IMR-90 (cell line): ENCODE measurements at regions not wholly inside any gene's neighbourhood (a gene's known extent, or its start where the extent isn't known, plus 50 kb on each side); places are given as distances from the start of the nearest gene placed in this dataset.
"Not testable (repeated sequence)": the region's sequence is repeated elsewhere in the genome, so short reads cannot be mapped to it uniquely, and the experiment has no call there.

Source experiments
- ATAC-seq: fragments of 200-7000 bp; cut with Tn5 transposase; 2 replicates; pipeline ENCODE4 v1.9.1; 2020; ENCODE audit warnings: low read depth, mild to moderate bottlenecking, moderate library complexity
- BruUV-seq: library from RNA; stranded (reverse); fragments of 400-500 nt; replicated peaks from 2 replicates; lab custom pipeline; 2021; lab: Mats Ljungman, UMichigan
- CTCF ChIA-PET: fragments of 300-600 bp; formaldehyde crosslinking; extraction: SDS; loops from one replicate; lab custom pipeline; 2021; ENCODE audit warnings: antibody characterized with exemption; lab: Yijun Ruan, JAX
- POLR2A ChIA-PET: fragments of 300-600 bp; sonication (Branson Sonifier 250); formaldehyde crosslinking; loops from one replicate; lab custom pipeline; 2022; ENCODE audit warnings: antibody characterized with exemption; ENCODE audit not compliant: unreplicated experiment; lab: Charles Lee
- DNase-seq: peaks from one replicate; pipeline ENCODE4 v3.0.0; 2013
- H2AFZ ChIP-seq: replicated peaks from 2 replicates; pipeline ENCODE3; 2013; ENCODE audit warnings: low read length, mild to moderate bottlenecking; ENCODE audit not compliant: poor library complexity
- H2AK5ac ChIP-seq: 2 replicates; pipeline ENCODE4 v1.6.1; 2013; ENCODE audit warnings: low read depth, low read length, inconsistent platforms
- H2AK9ac ChIP-seq: replicated peaks from 2 replicates; pipeline ENCODE3; 2013; ENCODE audit warnings: mild to moderate bottlenecking, low read depth, low read length, moderate library complexity; ENCODE audit not compliant: poor library complexity
- H2BK120ac ChIP-seq: 2 replicates; pipeline ENCODE4 v1.6.1; 2013; ENCODE audit warnings: low read depth, low read length, inconsistent platforms
- H2BK15ac ChIP-seq: 3 replicates; pipeline ENCODE4 v1.6.1; 2013; ENCODE audit warnings: low read depth, low read length, inconsistent platforms
- H2BK20ac ChIP-seq: 2 replicates; pipeline ENCODE4 v1.6.1; 2013; ENCODE audit warnings: low read depth, mild to moderate bottlenecking, inconsistent platforms, low read length, moderate library complexity
- H2BK5ac ChIP-seq: 2 replicates; pipeline ENCODE4 v1.6.1; 2013; ENCODE audit warnings: mild to moderate bottlenecking, low read depth, low read length, inconsistent platforms; ENCODE audit not compliant: poor library complexity, severe bottlenecking
- H3K14ac ChIP-seq: replicated peaks from 2 replicates; pipeline ENCODE4 v1.6.1; 2013; ENCODE audit warnings: low read depth, low read length, inconsistent platforms
- H3K18ac ChIP-seq: 2 replicates; pipeline ENCODE4 v1.6.1; 2013; ENCODE audit warnings: low read depth, low read length, control low read depth
- H3K23ac ChIP-seq: 2 replicates; pipeline ENCODE4 v1.6.1; 2013; ENCODE audit warnings: low read depth, low read length, inconsistent platforms
- H3K27ac ChIP-seq: 2 replicates; pipeline ENCODE4 v1.5.1; 2013; ENCODE audit warnings: mild to moderate bottlenecking, control low read depth, low read length; ENCODE audit not compliant: insufficient read depth
- H3K27me3 ChIP-seq: 2 replicates; pipeline ENCODE4 v1.6.1; 2013; ENCODE audit warnings: low read length; ENCODE audit not compliant: control insufficient read depth, insufficient read depth
- H3K36me3 ChIP-seq: 2 replicates; pipeline ENCODE4 v1.6.1; 2013; ENCODE audit warnings: low read length, mixed read lengths; ENCODE audit not compliant: control insufficient read depth, insufficient read depth
- H3K4ac ChIP-seq: 2 replicates; pipeline ENCODE4 v1.6.1; 2013; ENCODE audit warnings: low read depth, low read length, inconsistent platforms
- H3K4me1 ChIP-seq: 2 replicates; pipeline ENCODE4 v1.6.1; 2013; ENCODE audit warnings: low read length, mixed read lengths; ENCODE audit not compliant: control insufficient read depth, insufficient read depth
- H3K4me2 ChIP-seq: 2 replicates; pipeline ENCODE4 v1.6.1; 2013; ENCODE audit warnings: low read depth, mild to moderate bottlenecking, control low read depth, low read length, moderate library complexity
- H3K4me3 ChIP-seq: 2 replicates; pipeline ENCODE4 v1.5.1; 2013; ENCODE audit warnings: low read depth, mild to moderate bottlenecking, control low read depth, low read length, moderate library complexity; ENCODE audit not compliant: insufficient read depth
- H3K56ac ChIP-seq: 2 replicates; pipeline ENCODE4 v1.6.1; 2013; ENCODE audit warnings: low read length, inconsistent platforms; ENCODE audit not compliant: insufficient read depth; ENCODE audit errors: extremely low read depth
- H3K79me1 ChIP-seq, 2 experiments: 2 replicates each; pipeline ENCODE4 v1.6.1; 2013; ENCODE audit warnings: low read length in 2 of 2, inconsistent platforms in 1 of 2, low read depth in 1 of 2
- H3K9ac ChIP-seq: 2 replicates; pipeline ENCODE4 v1.6.1; 2013; ENCODE audit warnings: low read depth, low read length, control low read depth
- H3K9me1 ChIP-seq: 2 replicates; pipeline ENCODE4 v1.6.1; 2013; ENCODE audit warnings: low read length, inconsistent platforms; ENCODE audit not compliant: insufficient read depth
- H3K9me3 ChIP-seq: 2 replicates; pipeline ENCODE4 v1.6.1; 2013; ENCODE audit warnings: low read length; ENCODE audit not compliant: control insufficient read depth, insufficient read depth
- H4K20me1 ChIP-seq: 2 replicates; pipeline ENCODE4 v1.6.1; 2013; ENCODE audit warnings: low read length, inconsistent platforms; ENCODE audit not compliant: insufficient read depth
- H4K5ac ChIP-seq: 2 replicates; pipeline ENCODE4 v1.6.1; 2013; ENCODE audit warnings: mild to moderate bottlenecking, low read depth, low read length, control low read depth
- H4K8ac ChIP-seq, 2 experiments: 2 replicates each; pipeline ENCODE4 v1.6.1; 2013; ENCODE audit warnings: low read depth in 2 of 2, low read length in 2 of 2, control low read depth in 1 of 2, inconsistent platforms in 1 of 2
- H4K91ac ChIP-seq: 2 replicates; pipeline ENCODE4 v1.6.1; 2013; ENCODE audit warnings: low read depth, low read length, inconsistent platforms; ENCODE audit not compliant: insufficient read depth
- CHD1 ChIP-seq: IDR thresholded peaks from 2 replicates; pipeline ENCODE4 v1.6.1; 2012; ENCODE audit warnings: low read depth, low read length, improper control_type of control experiment
- MXI1 ChIP-seq: IDR thresholded peaks from 2 replicates; pipeline ENCODE4 v1.6.1; 2012; ENCODE audit warnings: low read depth, mild to moderate bottlenecking, low read length, moderate library complexity, borderline replicate concordance
- RAD21 ChIP-seq: IDR thresholded peaks from 2 replicates; pipeline ENCODE4 v1.6.1; 2012; ENCODE audit warnings: low read length, improper control_type of control experiment
- RCOR1 ChIP-seq: IDR thresholded peaks from 2 replicates; pipeline ENCODE4 v1.6.1; 2012; ENCODE audit warnings: mild to moderate bottlenecking, low read length, improper control_type of control experiment; ENCODE audit not compliant: insufficient replicate concordance
- WGBS, 2 experiments: methylation state at CpG; one replicate each; pipeline versions ENCODE4 v1.1.5 to v1.1.7; 2013; ENCODE audit warnings: missing lambda C conversion rate in 2 of 2; ENCODE audit not compliant: insufficient read length in 1 of 2; ENCODE audit errors: extremely low coverage in 2 of 2; 5-methylcytosine and 5-hydroxymethylcytosine counted together
- dilution Hi-C: fragments of 300-500 bp; cut with HindIII; formaldehyde crosslinking; loops from one replicate; pipeline ENCODE4 v1.14.3; 2018; ENCODE audit warnings: low sequenced_read_pairs; ENCODE audit not compliant: unreplicated experiment
- in situ Hi-C: fragments of 300-500 bp; cut with MboI; formaldehyde crosslinking; loops from 3 replicates; pipeline ENCODE4 v1.14.3; 2019; ENCODE audit warnings: low sequenced_read_pairs, inconsistent platforms, mixed read lengths
- intact Hi-C: fragments of 100-400 bp; cut with micrococcal nuclease; formaldehyde crosslinking; loops from 2 replicates; pipeline ENCODE4 v1.10.0; 2022

DNA sequence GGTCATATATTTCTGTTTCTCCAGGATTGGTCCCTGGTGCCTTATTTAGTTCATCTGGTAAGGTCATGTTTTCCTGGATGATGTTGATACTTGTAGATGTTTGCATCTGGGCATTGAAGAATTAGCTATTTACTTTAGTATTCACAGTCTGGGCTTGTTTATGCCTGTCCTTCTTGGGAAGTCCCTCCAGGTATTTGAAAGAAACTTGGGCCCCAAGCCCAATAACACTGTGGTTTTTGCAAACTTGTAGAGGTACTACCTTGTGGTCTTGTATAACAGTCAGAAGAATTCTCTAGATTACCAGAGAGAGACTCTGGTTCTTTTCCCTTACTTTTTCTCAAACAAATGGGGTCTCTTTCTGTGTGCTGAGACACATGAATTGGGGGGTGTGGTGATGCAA is 251.4 kb upstream of the B3GALT2 start:
- H4K8ac ChIP-seq: no peak overlapping the region
- in situ Hi-C loops (no loop called here), intact Hi-C loops (no loop called here), dilution Hi-C loops (no loop called here)
- no peak overlapping the region for H2BK20ac ChIP-seq
- BruUV-seq: no TSS peak
- H2BK5ac ChIP-seq: no peak overlapping the region
- no peaks in the 10 kb centered on the region for H4K20me1 ChIP-seq
- H3K23ac ChIP-seq: no peak overlapping the region
- H2AFZ ChIP-seq: no peak overlapping the region
- H3K9ac ChIP-seq: no peak overlapping the region
- H3K18ac ChIP-seq: no peak overlapping the region
- no peak overlapping the region for H3K27ac ChIP-seq
- TF ChIP-seq MXI1: no peak
- no peak for TF ChIP-seq RAD21
- TF ChIP-seq RCOR1: no peak
- TF ChIP-seq CHD1: no peak
- no peak overlapping the region for H2AK9ac ChIP-seq
- H2BK15ac ChIP-seq: no peak overlapping the region
- H2AK5ac ChIP-seq: no peak overlapping the region
- CTCF ChIA-PET: interaction anchor here (0.6 kb wide), 1 partner anchor 157 kb away, joined by 3 read pairs; no protein-coding TSS in a partner anchor
- POLR2A ChIA-PET: no interaction called here
- H3K4me3 ChIP-seq: no peak overlapping the region
- no peak overlapping the region for H2BK120ac ChIP-seq
- no peak overlapping the region for H3K56ac ChIP-seq
- H3K36me3 ChIP-seq: no peaks in the 10 kb centered on the region
- no peaks in the 10 kb centered on the region for H3K9me1 ChIP-seq
- H3K9me3 ChIP-seq: peaks cover 9% of the 10 kb centered on the region
- H4K5ac ChIP-seq: no peak overlapping the region
- no peak overlapping the region for H4K91ac ChIP-seq
- no peak overlapping the region for H3K14ac ChIP-seq
- H3K4ac ChIP-seq: no peak overlapping the region
- H3K79me1 ChIP-seq: no peaks in the 10 kb centered on the region
- DNase-seq (no peak), ATAC-seq (no peak)
- no peak overlapping the region for H3K4me2 ChIP-seq
- H3K4me1 ChIP-seq: no peaks in the 10 kb centered on the region
- H3K27me3 ChIP-seq: no peaks in the 10 kb centered on the region

DNA sequence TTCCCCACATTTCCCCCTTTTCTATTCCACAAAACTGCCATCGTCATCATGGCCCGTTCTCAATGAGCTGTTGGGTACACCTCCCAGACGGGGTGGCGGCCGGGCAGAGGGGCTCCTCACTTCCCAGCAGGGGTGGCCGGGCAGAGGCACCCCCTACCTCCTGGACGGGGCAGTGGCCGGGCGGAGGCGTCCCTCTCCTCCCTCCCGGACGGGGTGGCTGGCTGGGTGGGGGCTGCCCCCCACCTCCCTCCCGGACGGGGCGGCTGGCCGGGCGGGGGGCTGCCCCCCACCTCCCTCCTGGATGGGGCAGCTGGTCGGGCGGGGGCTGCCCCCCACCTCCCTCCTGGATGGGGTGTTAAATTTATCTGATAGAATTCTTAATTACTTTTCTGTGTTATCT is 250.9 kb upstream of the B3GALT2 start:
- H3K4me1 ChIP-seq, H3K79me1 ChIP-seq, H2AK9ac ChIP-seq, POLR2A ChIA-PET, H4K5ac ChIP-seq, H2AFZ ChIP-seq, H3K4ac ChIP-seq, H2BK5ac ChIP-seq, ATAC-seq, H3K9me1 ChIP-seq, H3K18ac ChIP-seq, H3K23ac ChIP-seq, H3K27me3 ChIP-seq, H4K8ac ChIP-seq, H2AK5ac ChIP-seq, H3K36me3 ChIP-seq, in situ Hi-C loops, H2BK120ac ChIP-seq, H3K9ac ChIP-seq, dilution Hi-C loops, H3K56ac ChIP-seq, H3K4me3 ChIP-seq, H4K20me1 ChIP-seq, CTCF ChIA-PET, H3K27ac ChIP-seq, H2BK20ac ChIP-seq, H3K4me2 ChIP-seq, H2BK15ac ChIP-seq, H4K91ac ChIP-seq, intact Hi-C loops, BruUV-seq, DNase-seq, H3K14ac ChIP-seq: not testable (repeated sequence)
- WGBS, 2 experiments: no CpG with 5 or more reads among the region's 19 CpGs
- peaks cover 13% of the 10 kb centered on the region for H3K9me3 ChIP-seq
